GM12872 (cell line): ENCODE measurements at regions not wholly inside any gene's neighbourhood (a gene's known extent, or its start where the extent isn't known, plus 50 kb on each side); places are given as distances from the start of the nearest gene placed in this dataset.

Experiments used
- TF ChIP-seq, protein P1 (sequence below): IDR thresholded peaks from 3 replicates; pipeline ENCODE4 v1.5.1; 2011; ENCODE audit warnings: low read depth, mild to moderate bottlenecking, low read length, moderate library complexity; ENCODE audit not compliant: insufficient read depth

DNA sequence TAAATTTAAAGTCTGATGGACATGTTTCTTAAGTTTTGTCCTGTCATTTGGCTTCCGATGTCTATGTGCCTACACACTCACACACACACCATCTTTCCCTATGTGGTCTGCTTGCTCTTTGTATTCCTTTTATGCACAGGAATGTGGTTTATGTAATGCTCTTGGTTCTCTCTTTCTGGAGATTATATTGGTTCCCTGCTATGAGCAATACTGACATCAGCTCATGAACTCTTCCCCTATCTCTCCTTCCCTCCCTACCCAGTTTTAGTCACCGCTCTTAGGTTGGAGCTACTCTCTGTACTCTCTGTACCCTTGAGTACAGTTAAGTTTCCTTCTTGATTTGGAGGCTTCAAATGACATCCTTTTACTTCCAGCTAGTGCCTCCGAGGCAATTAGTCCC, 77.9 kb upstream of the MVB12B start:
- TF ChIP-seq, protein P1, sequence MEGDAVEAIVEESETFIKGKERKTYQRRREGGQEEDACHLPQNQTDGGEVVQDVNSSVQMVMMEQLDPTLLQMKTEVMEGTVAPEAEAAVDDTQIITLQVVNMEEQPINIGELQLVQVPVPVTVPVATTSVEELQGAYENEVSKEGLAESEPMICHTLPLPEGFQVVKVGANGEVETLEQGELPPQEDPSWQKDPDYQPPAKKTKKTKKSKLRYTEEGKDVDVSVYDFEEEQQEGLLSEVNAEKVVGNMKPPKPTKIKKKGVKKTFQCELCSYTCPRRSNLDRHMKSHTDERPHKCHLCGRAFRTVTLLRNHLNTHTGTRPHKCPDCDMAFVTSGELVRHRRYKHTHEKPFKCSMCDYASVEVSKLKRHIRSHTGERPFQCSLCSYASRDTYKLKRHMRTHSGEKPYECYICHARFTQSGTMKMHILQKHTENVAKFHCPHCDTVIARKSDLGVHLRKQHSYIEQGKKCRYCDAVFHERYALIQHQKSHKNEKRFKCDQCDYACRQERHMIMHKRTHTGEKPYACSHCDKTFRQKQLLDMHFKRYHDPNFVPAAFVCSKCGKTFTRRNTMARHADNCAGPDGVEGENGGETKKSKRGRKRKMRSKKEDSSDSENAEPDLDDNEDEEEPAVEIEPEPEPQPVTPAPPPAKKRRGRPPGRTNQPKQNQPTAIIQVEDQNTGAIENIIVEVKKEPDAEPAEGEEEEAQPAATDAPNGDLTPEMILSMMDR: no peak

DNA sequence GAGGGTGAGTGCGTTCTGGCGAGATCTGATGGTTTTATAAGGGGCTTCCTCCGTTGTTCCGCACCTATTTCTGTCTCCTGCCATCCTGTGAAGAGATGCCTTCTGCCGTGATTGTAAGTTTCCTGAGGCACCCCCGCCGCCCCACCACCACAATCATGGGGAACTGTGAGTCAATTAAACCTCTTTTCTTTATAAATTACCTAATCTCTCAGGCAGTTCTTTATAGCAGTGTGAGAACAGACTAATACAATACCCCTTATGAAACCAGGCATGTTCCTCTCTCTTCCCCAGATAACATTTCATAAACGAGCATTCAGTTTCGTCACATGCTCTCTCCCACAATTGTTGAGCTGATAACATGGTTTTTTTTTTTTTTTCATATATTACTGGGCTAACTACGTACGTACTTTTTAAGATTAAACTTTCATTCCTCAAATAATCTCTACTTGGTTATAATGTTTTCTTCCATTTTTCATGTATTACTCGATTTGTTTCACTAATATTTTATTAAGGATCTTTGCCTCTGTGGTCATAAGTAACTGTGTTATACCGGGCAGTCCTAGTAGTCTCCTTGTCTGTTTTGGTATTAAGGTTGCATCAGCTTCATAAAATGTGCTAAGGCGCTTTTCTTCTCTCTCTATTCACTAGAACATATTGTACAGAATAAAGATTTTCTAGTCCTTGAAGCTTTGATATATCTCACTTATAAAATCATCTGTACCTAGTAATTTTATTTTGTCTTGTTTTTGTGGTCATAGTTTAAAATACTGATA, 64.9 kb upstream of the MVB12B start:
- TF ChIP-seq, protein P1: no peak

DNA sequence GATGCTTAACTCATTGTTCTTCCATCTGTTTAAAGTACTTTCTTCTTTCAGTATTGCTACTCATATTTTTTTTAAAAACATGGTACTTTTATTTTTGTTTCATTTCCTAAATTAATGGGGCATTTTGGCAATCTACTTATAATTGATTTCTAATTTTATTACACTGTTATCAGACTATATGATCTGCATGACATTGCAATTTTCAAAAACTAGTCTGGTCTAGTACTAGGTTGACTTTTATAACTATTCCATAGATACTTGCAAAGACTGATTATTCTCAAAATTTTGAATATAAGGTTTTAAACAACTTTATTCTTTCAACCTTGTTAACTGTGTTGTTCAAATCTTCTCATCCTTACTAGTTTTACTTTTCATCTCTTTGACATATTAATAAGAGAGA, 63.9 kb upstream of the MVB12B start:
- TF ChIP-seq, protein P1: no peak

DNA sequence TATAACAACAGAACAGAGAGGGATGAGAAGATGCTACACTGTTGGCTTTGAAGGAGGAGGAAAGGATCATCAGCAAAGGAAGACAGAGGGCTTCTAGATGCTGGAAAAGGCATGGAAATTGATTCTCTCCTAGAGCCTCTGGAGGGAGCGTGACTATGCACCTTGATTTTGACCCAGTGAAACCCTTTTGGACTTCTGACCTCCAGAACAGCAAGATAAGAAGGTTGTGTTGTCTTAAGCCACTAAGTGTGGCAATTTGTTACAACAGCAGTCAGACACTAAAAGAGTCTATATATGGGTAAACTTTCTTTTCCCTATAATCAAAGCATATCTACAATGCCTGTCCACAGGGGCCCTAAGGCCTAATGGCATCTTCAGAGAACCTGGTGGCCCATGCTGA, 56.1 kb upstream of the MVB12B start:
- TF ChIP-seq, protein P1: no peak

DNA sequence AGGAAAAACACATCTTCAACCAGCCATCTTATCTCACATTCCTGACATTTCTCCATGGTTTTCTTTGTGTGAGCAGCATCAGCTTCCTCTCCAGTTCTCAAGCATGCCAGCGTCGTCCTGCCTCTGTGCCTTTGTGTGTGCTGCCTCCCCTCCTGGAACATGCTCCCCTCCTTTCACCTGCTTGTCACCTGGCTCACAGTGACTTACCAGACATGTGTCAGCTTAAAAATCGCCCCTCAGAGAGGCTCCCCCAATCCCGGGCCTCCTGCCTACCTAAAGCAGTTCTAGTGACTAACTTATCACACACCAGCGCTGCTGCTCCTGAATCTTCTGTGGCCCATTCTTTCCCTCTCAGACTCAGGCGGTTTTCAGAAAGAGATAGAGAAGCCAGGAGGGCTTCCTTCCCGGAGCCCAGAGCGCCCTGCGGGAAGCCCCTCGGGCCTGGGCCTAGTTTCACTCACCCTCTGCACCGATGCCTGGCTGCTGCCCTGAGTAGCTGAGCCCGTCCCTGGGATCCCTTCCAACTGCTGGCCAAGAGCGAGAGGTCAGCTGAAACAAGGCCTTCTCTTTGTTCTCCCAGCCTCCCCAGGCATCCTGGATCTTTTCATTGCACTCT, 51.1 kb upstream of the MVB12B start:
- TF ChIP-seq, protein P1: no peak

DNA sequence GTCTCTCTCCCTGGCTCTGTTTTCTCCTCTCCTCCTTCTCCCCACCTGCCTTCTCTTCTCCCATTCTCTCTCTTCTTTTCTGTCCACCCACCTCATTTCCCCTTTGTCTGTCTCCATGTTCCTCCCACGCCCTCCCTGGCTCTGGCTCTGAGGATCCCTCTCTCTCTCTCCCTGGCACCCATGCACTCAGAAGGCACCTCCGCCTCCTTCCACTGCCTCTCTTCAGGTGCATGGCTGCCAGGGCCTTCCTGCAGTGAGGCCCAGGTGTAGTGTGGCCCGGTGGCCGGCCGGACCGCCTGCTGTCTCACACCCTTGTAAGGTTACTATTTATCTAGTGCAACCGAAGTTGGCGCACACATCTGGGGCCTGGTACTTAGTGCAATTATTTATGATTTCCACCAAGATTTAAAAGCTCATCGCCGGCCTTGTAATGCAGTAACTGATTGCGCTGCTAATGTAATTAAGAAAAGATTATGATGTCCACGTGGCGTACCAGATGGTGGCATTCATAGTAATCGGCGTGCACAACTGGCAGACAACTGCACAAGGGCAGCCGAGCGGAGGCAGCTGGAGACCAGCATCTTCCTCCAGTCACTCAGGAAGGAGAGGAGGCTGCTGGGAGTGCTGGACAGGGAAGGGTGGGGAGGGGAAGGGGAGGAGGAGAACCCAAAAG, 50.4 kb upstream of the MVB12B start:
- TF ChIP-seq, protein P1: no peak
